ENCODE measurements at regions not wholly inside any gene's neighbourhood (a gene's known extent, or its start where the extent isn't known, plus 50 kb on each side); places are given as distances from the start of the nearest gene placed in this dataset.
A peak's percentile ranks its signal among the peaks of the same experiment; 100 is the strongest.

DNA sequence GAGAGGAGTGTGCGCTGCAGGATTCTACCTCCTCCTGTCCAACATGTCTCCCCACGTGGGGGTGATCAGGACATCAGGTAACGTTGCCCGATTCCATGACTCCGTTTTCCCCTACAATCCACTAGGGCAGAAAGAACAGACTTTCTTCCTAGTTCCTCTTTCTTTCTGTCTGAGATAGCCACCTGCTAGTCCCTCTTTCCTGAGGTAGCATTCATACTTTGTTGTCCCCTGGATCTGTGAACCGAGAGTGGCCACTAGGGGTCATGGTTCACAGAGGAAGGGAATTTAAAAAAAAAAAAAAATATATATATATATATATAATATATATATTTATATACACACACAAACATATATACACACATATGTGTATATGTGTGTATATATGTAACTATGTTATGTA is 210.0 kb upstream of the ZNF521 start:
- no CpG with 5 or more reads among the region's 6 CpGs for WGBS, 2 experiments (ENCODE audit: extremely low coverage in 2 of 2, insufficient read length in 1 of 2)
- Histone ChIP-seq H2AK9ac (replicated peaks; ENCODE audit: low read depth, low read length, poor library complexity) (no peak overlapping the region), H2BK5ac (ENCODE audit: low read depth, low read length, poor library complexity, severe bottlenecking) (no peak overlapping the region), H3K27ac (ENCODE audit: insufficient read depth, low read length) (no peak overlapping the region), H3K9me1 (ENCODE audit: insufficient read depth, low read length) (peaks cover 4% of the 10 kb centered on the region; the same call in 1 of the 2 replicates), H3K18ac (ENCODE audit: low read depth, low read length) (no peak overlapping the region), H3K14ac (replicated peaks; ENCODE audit: low read depth, low read length) (no peak overlapping the region), H2BK15ac (ENCODE audit: low read depth, low read length) (no peak overlapping the region), H2BK20ac (ENCODE audit: low read depth, low read length) (no peak overlapping the region), H3K9ac (ENCODE audit: low read depth, low read length) (no peak overlapping the region), H3K36me3 (ENCODE audit: control insufficient read depth, insufficient read depth, low read length) (no peaks in the 10 kb centered on the region), H3K79me1 (ENCODE audit: low read depth in 1 of 2, low read length in 2 of 2) (no peaks in the 10 kb centered on the region), H2AFZ (replicated peaks; ENCODE audit: low read length, poor library complexity) (peak overlapping the region; percentile 53), H4K20me1 (ENCODE audit: insufficient read depth, low read length) (no peaks in the 10 kb centered on the region), H4K8ac (ENCODE audit: low read depth in 2 of 2, low read length in 2 of 2) (no peak overlapping the region), H2AK5ac (ENCODE audit: low read depth, low read length) (no peak overlapping the region), H3K4me1 (ENCODE audit: control insufficient read depth, insufficient read depth, low read length) (no peaks in the 10 kb centered on the region), H3K56ac (ENCODE audit: extremely low read depth, insufficient read depth, low read length) (no peak overlapping the region), H4K91ac (ENCODE audit: insufficient read depth, low read depth, low read length) (no peak overlapping the region), H3K4me3 (ENCODE audit: insufficient read depth, low read depth, low read length) (no peak overlapping the region), H3K4ac (ENCODE audit: low read depth, low read length) (0 out of 2 replicates have a peak overlapping the region, but pooled peaks have one; percentile 9), H3K23ac (ENCODE audit: low read depth, low read length) (no peak overlapping the region), H3K27me3 (ENCODE audit: control insufficient read depth, insufficient read depth, low read length) (peaks cover 2% of the 10 kb centered on the region; the same call in 1 of the 2 replicates), H3K4me2 (ENCODE audit: low read depth, low read length) (no peak overlapping the region), H2BK120ac (ENCODE audit: low read depth, low read length) (no peak overlapping the region), H3K9me3 (ENCODE audit: control insufficient read depth, insufficient read depth, low read length) (no peaks in the 10 kb centered on the region), H4K5ac (ENCODE audit: low read depth, low read length) (no peak overlapping the region)
- intact Hi-C loops (cut with micrococcal nuclease) (loop anchor here (1.0 kb wide), 2 partner anchors 270 to 334 kb away; no protein-coding TSS in a partner anchor), in situ Hi-C loops (cut with MboI; ENCODE audit: low sequenced_read_pairs) (loop anchor here (25.0 kb wide), 1 partner anchor 275 kb away; no protein-coding TSS in a partner anchor), dilution Hi-C loops (cut with HindIII; ENCODE audit: low sequenced_read_pairs, unreplicated experiment) (no loop called here)
- DNase-seq: peak; percentile 33
- no TSS peak for BruUV-seq (replicated peaks)
- ChIA-PET CTCF (no interaction called here), POLR2A (ENCODE audit: unreplicated experiment) (interaction anchor here (0.5 kb wide), 1 partner anchor 624 kb away, joined by 3 read pairs; no protein-coding TSS in a partner anchor)
- TF ChIP-seq CHD1 (IDR thresholded peaks at IDR 0.05; ENCODE audit: low read depth, low read length) (no peak), CEBPB (IDR thresholded peaks at IDR 0.05; ENCODE audit: low read depth, low read length) (no peak), RAD21 (IDR thresholded peaks at IDR 0.05; ENCODE audit: low read length) (peak; percentile 45), RFX5 (IDR thresholded peaks at IDR 0.05; ENCODE audit: low read depth, low read length) (no peak), MAFK (IDR thresholded peaks at IDR 0.05; ENCODE audit: low read depth, low read length) (no peak), NFE2L2 (IDR thresholded peaks at IDR 0.05; ENCODE audit: low read depth, low read length) (no peak), MXI1 (IDR thresholded peaks at IDR 0.05; ENCODE audit: borderline replicate concordance, low read depth, low read length) (no peak), FOS (IDR thresholded peaks at IDR 0.05; ENCODE audit: low read depth, low read length) (no peak), BHLHE40 (IDR thresholded peaks at IDR 0.05; ENCODE audit: low read depth, low read length) (no peak), SMC3 (IDR thresholded peaks at IDR 0.05; ENCODE audit: low read depth, low read length) (peak; percentile 32; the same call in 1 of the 2 replicates), POLR2A (IDR thresholded peaks at IDR 0.05; ENCODE audit: low read depth, low read length) (no peak), MAZ (IDR thresholded peaks at IDR 0.05; ENCODE audit: borderline replicate concordance, low read depth, low read length) (no peak)
- TF ChIP-seq, protein P1, sequence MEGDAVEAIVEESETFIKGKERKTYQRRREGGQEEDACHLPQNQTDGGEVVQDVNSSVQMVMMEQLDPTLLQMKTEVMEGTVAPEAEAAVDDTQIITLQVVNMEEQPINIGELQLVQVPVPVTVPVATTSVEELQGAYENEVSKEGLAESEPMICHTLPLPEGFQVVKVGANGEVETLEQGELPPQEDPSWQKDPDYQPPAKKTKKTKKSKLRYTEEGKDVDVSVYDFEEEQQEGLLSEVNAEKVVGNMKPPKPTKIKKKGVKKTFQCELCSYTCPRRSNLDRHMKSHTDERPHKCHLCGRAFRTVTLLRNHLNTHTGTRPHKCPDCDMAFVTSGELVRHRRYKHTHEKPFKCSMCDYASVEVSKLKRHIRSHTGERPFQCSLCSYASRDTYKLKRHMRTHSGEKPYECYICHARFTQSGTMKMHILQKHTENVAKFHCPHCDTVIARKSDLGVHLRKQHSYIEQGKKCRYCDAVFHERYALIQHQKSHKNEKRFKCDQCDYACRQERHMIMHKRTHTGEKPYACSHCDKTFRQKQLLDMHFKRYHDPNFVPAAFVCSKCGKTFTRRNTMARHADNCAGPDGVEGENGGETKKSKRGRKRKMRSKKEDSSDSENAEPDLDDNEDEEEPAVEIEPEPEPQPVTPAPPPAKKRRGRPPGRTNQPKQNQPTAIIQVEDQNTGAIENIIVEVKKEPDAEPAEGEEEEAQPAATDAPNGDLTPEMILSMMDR (conservative IDR thresholded peaks at IDR 0.05; ENCODE audit: low read depth, low read length): peak; percentile 36
- TF ChIP-seq, protein P2, sequence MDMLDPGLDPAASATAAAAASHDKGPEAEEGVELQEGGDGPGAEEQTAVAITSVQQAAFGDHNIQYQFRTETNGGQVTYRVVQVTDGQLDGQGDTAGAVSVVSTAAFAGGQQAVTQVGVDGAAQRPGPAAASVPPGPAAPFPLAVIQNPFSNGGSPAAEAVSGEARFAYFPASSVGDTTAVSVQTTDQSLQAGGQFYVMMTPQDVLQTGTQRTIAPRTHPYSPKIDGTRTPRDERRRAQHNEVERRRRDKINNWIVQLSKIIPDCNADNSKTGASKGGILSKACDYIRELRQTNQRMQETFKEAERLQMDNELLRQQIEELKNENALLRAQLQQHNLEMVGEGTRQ (IDR thresholded peaks at IDR 0.05; ENCODE audit: low read depth, low read length): no peak
- TF ChIP-seq, protein P3, sequence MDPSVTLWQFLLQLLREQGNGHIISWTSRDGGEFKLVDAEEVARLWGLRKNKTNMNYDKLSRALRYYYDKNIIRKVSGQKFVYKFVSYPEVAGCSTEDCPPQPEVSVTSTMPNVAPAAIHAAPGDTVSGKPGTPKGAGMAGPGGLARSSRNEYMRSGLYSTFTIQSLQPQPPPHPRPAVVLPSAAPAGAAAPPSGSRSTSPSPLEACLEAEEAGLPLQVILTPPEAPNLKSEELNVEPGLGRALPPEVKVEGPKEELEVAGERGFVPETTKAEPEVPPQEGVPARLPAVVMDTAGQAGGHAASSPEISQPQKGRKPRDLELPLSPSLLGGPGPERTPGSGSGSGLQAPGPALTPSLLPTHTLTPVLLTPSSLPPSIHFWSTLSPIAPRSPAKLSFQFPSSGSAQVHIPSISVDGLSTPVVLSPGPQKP (IDR thresholded peaks at IDR 0.05; ENCODE audit: borderline replicate concordance, low read depth, low read length): no peak
- ATAC-seq (ENCODE audit: low read depth): no peak

All from IMR-90 (cell line).